ENCODE measurements at regions not wholly inside any gene's neighbourhood (a gene's known extent, or its start where the extent isn't known, plus 50 kb on each side); places are given as distances from the start of the nearest gene placed in this dataset.

- TF ChIP-seq EZH2 (IDR thresholded peaks at IDR 0.05; ENCODE audit: low read length), result no peak
- no peak for TF ChIP-seq CTCF (optimal IDR thresholded peaks at IDR 0.05 in 1 of 3, IDR thresholded peaks at IDR 0.05 in 1 of 3, conservative IDR thresholded peaks at IDR 0.05 in 1 of 3; ENCODE audit: extremely low read depth in 1 of 3, insufficient read depth in 2 of 3, low read length in 3 of 3)
- Histone ChIP-seq H3K36me3 (ENCODE audit: control insufficient read depth in 2 of 2, extremely low read depth in 1 of 2, insufficient read depth in 2 of 2, low read length in 2 of 2) (no peaks in the 10 kb centered on the region), H3K4me3 (ENCODE audit: control insufficient read depth in 2 of 3, extremely low read depth in 1 of 3, insufficient read depth in 2 of 3, low read depth in 1 of 3, low read length in 3 of 3) (no peak overlapping the region), H2AFZ (ENCODE audit: control insufficient read depth, low read length) (no peak overlapping the region), H3K9ac (ENCODE audit: control insufficient read depth, extremely low read depth, insufficient read depth, low read length) (no peak overlapping the region), H3K4me2 (ENCODE audit: control insufficient read depth, extremely low read depth, insufficient read depth, low read depth, low read length) (no peak overlapping the region), H3K9me1 (ENCODE audit: control insufficient read depth, extremely low read depth, insufficient read depth, low read length) (no peaks in the 10 kb centered on the region), H3K79me2 (ENCODE audit: control insufficient read depth, insufficient read depth, low read length) (no peaks in the 10 kb centered on the region), H3K4me1 (ENCODE audit: control insufficient read depth, extremely low read depth, insufficient read depth, low read length) (no peaks in the 10 kb centered on the region), H3K27ac (ENCODE audit: control insufficient read depth, insufficient read depth, low read length) (no peak overlapping the region), H3K9me3 (ENCODE audit: control insufficient read depth, low read depth, low read length) (no peaks in the 10 kb centered on the region), H3K27me3 (ENCODE audit: control insufficient read depth, extremely low read depth, insufficient read depth, low read length) (no peaks in the 10 kb centered on the region), H4K20me1 (ENCODE audit: control insufficient read depth, extremely low read depth, insufficient read depth, low read length) (no peaks in the 10 kb centered on the region)
- DNase-seq (ENCODE audit: low read depth, low spot score), result no peak
- dilution Hi-C loops (cut with MboI; ENCODE audit: extremely low pct_ligation_motif_present, low sequenced_read_pairs), result no loop called here
- FAIRE-seq, result no peak
Measured at GRCh38 chr10:10542477-10542876, 475.2 kb upstream of the CELF2 start.

GRCh38 chr10:10544890-10545289 lies 472.8 kb upstream of the CELF2 start:
- Histone ChIP-seq H3K4me2 (ENCODE audit: control insufficient read depth, extremely low read depth, insufficient read depth, low read depth, low read length) (no peak overlapping the region), H3K27ac (ENCODE audit: control insufficient read depth, insufficient read depth, low read length) (no peak overlapping the region), H4K20me1 (ENCODE audit: control insufficient read depth, extremely low read depth, insufficient read depth, low read length) (no peaks in the 10 kb centered on the region), H2AFZ (ENCODE audit: control insufficient read depth, low read length) (no peak overlapping the region), H3K4me3 (ENCODE audit: control insufficient read depth in 2 of 3, extremely low read depth in 1 of 3, insufficient read depth in 2 of 3, low read depth in 1 of 3, low read length in 3 of 3) (no peak overlapping the region), H3K9me3 (ENCODE audit: control insufficient read depth, low read depth, low read length) (no peaks in the 10 kb centered on the region), H3K79me2 (ENCODE audit: control insufficient read depth, insufficient read depth, low read length) (no peaks in the 10 kb centered on the region), H3K4me1 (ENCODE audit: control insufficient read depth, extremely low read depth, insufficient read depth, low read length) (no peaks in the 10 kb centered on the region), H3K9me1 (ENCODE audit: control insufficient read depth, extremely low read depth, insufficient read depth, low read length) (no peaks in the 10 kb centered on the region), H3K27me3 (ENCODE audit: control insufficient read depth, extremely low read depth, insufficient read depth, low read length) (no peaks in the 10 kb centered on the region), H3K36me3 (ENCODE audit: control insufficient read depth in 2 of 2, extremely low read depth in 1 of 2, insufficient read depth in 2 of 2, low read length in 2 of 2) (no peaks in the 10 kb centered on the region), H3K9ac (ENCODE audit: control insufficient read depth, extremely low read depth, insufficient read depth, low read length) (no peak overlapping the region)
- dilution Hi-C loops (cut with MboI; ENCODE audit: extremely low pct_ligation_motif_present, low sequenced_read_pairs), result no loop called here
- FAIRE-seq (no peak), DNase-seq (ENCODE audit: low read depth, low spot score) (no peak)
- no peak for TF ChIP-seq EZH2 (IDR thresholded peaks at IDR 0.05; ENCODE audit: low read length)
- no peak for TF ChIP-seq CTCF (optimal IDR thresholded peaks at IDR 0.05 in 1 of 3, IDR thresholded peaks at IDR 0.05 in 1 of 3, conservative IDR thresholded peaks at IDR 0.05 in 1 of 3; ENCODE audit: extremely low read depth in 1 of 3, insufficient read depth in 2 of 3, low read length in 3 of 3)
